ENCODE measurements at regions not wholly inside any gene's neighbourhood (a gene's known extent, or its start where the extent isn't known, plus 50 kb on each side); places are given as distances from the start of the nearest gene placed in this dataset.

- TF ChIP-seq POLR2AphosphoS5 (IDR thresholded peaks at IDR 0.05), result no peak
- no peak for TF ChIP-seq POLR2A (IDR thresholded peaks at IDR 0.05)
- TF ChIP-seq CTCF (IDR thresholded peaks at IDR 0.05 in 8 of 11, conservative IDR thresholded peaks at IDR 0.05 in 3 of 11), result no peak
Measured at GRCh38 chr12:72189266-72189665, 82.9 kb upstream of the TRHDE start.

GRCh38 chr12:72191761-72192160 lies 80.4 kb upstream of the TRHDE start:
- TF ChIP-seq POLR2A (IDR thresholded peaks at IDR 0.05) (no peak), POLR2AphosphoS5 (IDR thresholded peaks at IDR 0.05) (no peak), CTCF (IDR thresholded peaks at IDR 0.05 in 8 of 11, conservative IDR thresholded peaks at IDR 0.05 in 3 of 11) (no peak)
- Histone ChIP-seq H3K27me3 (replicated peaks in 1 of 7) (no peaks in the 10 kb centered on the region), H3K9me3 (peaks cover 0 to 12% (median 0%) of the 10 kb centered on the region in 8 donors), H3K36me3 (no peaks in the 10 kb centered on the region), H3K4me3 (no peak overlapping the region), H3K4me1 (no peaks in the 10 kb centered on the region), H3K27ac (no peak overlapping the region)
- 60 to 89% (median 77%) methylated on average over 1 of the region's 1 CpG for WGBS, 5 donors
- DNase-seq, result no peak
- intact Hi-C loops (cut with DNase I; ENCODE audit: low total_unique reads), result no loop called here

More at GRCh38 chr12:72189266-72189665, 82.9 kb upstream of the TRHDE start:
- no peak overlapping the region for H3K4me3 ChIP-seq
- intact Hi-C loops (cut with DNase I; ENCODE audit: low total_unique reads), result no loop called here
- no peak overlapping the region for H3K27ac ChIP-seq
- no peak for DNase-seq
- WGBS, 5 donors, result 59 to 79% (median 71%) methylated on average over 1 of the region's 1 CpG
- H3K27me3 ChIP-seq (replicated peaks in 1 of 7), result no peaks in the 10 kb centered on the region
- peaks cover 0 to 5% (median 0%) of the 10 kb centered on the region in 8 donors for H3K9me3 ChIP-seq
- H3K36me3 ChIP-seq, result no peaks in the 10 kb centered on the region
- no peaks in the 10 kb centered on the region for H3K4me1 ChIP-seq

- H3K27me3 ChIP-seq (replicated peaks in 1 of 7), result no peaks in the 10 kb centered on the region
- H3K4me3 ChIP-seq, result no peak overlapping the region
- H3K4me1 ChIP-seq, result no peaks in the 10 kb centered on the region
- DNase-seq, result no peak
- TF ChIP-seq CTCF (IDR thresholded peaks at IDR 0.05 in 8 of 11, conservative IDR thresholded peaks at IDR 0.05 in 3 of 11), result no peak
- no peak for TF ChIP-seq POLR2AphosphoS5 (IDR thresholded peaks at IDR 0.05)
- TF ChIP-seq POLR2A (IDR thresholded peaks at IDR 0.05), result no peak
- no peaks in the 10 kb centered on the region for H3K36me3 ChIP-seq
- WGBS, 5 donors, result 51 to 79% (median 70%) methylated on average over 1 of the region's 1 CpG
- H3K27ac ChIP-seq, result no peak overlapping the region
- intact Hi-C loops (cut with DNase I; ENCODE audit: low total_unique reads), result no loop called here
- peaks cover 0 to 12% (median 0%) of the 10 kb centered on the region in 8 donors for H3K9me3 ChIP-seq
Measured at GRCh38 chr12:72197790-72198189, 74.4 kb upstream of the TRHDE start.

- intact Hi-C loops (cut with DNase I; ENCODE audit: low total_unique reads), result no loop called here
- WGBS, 5 donors, result 80 to 89% (median 88%) methylated on average over 1 of the region's 1 CpG
- Histone ChIP-seq H3K4me1 (no peaks in the 10 kb centered on the region), H3K9me3 (no peaks in the 10 kb centered on the region), H3K27me3 (replicated peaks in 1 of 7) (no peaks in the 10 kb centered on the region), H3K4me3 (no peak overlapping the region), H3K36me3 (no peaks in the 10 kb centered on the region), H3K27ac (no peak overlapping the region)
- no peak for DNase-seq
- TF ChIP-seq CTCF (IDR thresholded peaks at IDR 0.05 in 8 of 11, conservative IDR thresholded peaks at IDR 0.05 in 3 of 11) (no peak), POLR2AphosphoS5 (IDR thresholded peaks at IDR 0.05) (no peak)
Measured at GRCh38 chr12:72201457-72201856, 70.7 kb upstream of the TRHDE start.

Measured in spleen (tissue), 11 donors.